GM12892 (cell line): ENCODE measurements at regions not wholly inside any gene's neighbourhood (a gene's known extent, or its start where the extent isn't known, plus 50 kb on each side); places are given as distances from the start of the nearest gene placed in this dataset.

Source experiments
- DNase-seq: peaks from one replicate; pipeline ENCODE4 v3.0.0; 2011; ENCODE audit not compliant: insufficient read length
- FAIRE-seq: peaks from 2 replicates; lab custom pipeline; 2011; peaks lifted over from hg19 to GRCh38; lab: Jason Lieb, UNC
- POLR2A ChIP-seq: IDR thresholded peaks from 2 replicates; pipeline ENCODE4 v1.6.1; 2011; ENCODE audit warnings: low read depth, low read length, control low read depth
- POLR2AphosphoS5 ChIP-seq: IDR thresholded peaks from 2 replicates; pipeline ENCODE4 v1.6.1; 2011; ENCODE audit warnings: low read depth, low read length, control low read depth
- TAF1 ChIP-seq: IDR thresholded peaks from 2 replicates; pipeline ENCODE4 v1.6.1; 2011; ENCODE audit warnings: low read depth, mild to moderate bottlenecking, control low read depth, low read length, borderline replicate concordance

DNA sequence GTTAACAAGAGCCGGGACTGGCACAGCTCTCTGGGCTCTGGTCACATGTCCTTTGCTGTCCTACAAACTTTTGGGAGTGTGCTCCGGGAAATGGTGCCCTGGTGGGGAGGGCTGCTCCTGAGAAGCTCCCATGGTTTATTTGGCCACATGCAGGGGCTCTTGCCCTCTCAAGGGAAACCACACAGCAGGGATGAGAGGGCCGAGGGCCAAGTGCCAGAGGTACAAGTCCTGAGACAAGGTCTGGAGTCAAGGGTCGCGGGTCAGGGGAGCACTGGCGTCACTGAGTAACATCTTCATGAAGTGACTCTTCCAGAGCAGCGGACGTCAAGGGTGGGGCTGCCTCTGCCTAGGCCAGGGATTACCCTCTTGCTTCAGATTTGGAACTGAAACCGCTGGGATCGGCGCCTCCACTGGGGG lies 1160.6 kb downstream of the TBC1D22A start:
- FAIRE-seq: no peak
- TF ChIP-seq POLR2AphosphoS5 (no peak), POLR2A (no peak), TAF1 (no peak)
- no peak for DNase-seq

GRCh38 chr22:47921906-47922305 lies 1159.5 kb downstream of the TBC1D22A start:
- FAIRE-seq (no peak), DNase-seq (no peak)
- no peak for TF ChIP-seq POLR2AphosphoS5
- no peak for TF ChIP-seq TAF1
- no peak for TF ChIP-seq POLR2A

- FAIRE-seq (no peak), DNase-seq (no peak)
Observed at GRCh38 chr22:47920380-47920959, 1158.0 kb downstream of the TBC1D22A start.

DNA sequence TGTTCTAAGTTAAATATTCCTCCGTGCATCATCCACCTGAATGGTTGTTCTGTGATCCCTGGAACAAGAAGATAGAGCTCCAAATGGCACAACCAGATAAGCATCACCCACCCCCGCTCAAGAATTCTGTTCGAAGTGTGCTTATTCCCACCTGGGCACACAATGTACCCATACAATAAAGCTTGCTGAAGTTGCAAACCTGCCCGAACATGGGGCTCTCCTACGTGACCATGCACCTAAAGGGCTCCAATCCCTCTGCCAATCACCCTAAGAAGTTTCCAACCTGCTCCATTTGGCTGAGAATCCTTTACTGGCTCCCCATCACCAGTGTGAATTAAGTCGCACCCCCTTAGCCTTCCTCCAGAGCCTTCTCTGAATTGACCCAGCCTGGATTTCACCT lies 1157.4 kb downstream of the TBC1D22A start:
- no peak for DNase-seq
- no peak for FAIRE-seq
- TF ChIP-seq POLR2A: no peak
- TF ChIP-seq POLR2AphosphoS5: no peak
- TF ChIP-seq TAF1: no peak

More at GRCh38 chr22:47920380-47920959, 1158.0 kb downstream of the TBC1D22A start:
- no peak for TF ChIP-seq TAF1
- TF ChIP-seq POLR2A: no peak
- no peak for TF ChIP-seq POLR2AphosphoS5

GRCh38 chr22:47919001-47919441 lies 1156.6 kb downstream of the TBC1D22A start:
- TF ChIP-seq POLR2A (no peak), TAF1 (no peak), POLR2AphosphoS5 (no peak)
- FAIRE-seq (no peak), DNase-seq (no peak)

DNA sequence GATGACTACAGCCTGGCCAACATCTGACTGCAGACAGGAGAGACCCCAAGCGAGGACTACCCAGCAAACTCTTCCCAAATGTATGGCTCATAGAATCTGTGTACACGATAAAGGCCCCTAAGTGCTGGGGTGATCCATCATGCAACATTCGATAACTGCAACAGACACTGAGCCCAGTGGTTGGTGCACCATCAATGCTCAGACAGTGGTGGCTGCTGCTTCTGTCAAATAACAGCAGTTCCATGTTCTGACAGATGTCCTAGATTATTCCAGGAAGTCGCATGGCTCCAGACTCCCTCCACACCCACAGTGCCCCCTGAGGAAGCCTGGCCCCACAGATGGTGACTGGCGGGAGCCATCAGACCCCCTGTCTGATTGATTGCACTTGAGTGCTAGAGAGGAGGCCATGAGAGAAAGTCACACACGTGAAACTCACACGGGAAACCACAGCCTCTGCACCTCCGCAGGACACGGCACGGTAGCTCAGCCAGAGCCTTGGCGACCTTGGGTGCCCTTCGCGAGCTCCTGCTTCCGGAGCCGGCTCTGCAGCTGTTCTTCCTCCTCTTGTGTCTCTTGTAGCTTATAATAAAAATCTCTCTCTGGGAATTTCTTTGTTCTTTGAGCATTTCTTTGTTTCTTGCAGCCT lies 1155.9 kb downstream of the TBC1D22A start:
- TF ChIP-seq TAF1: no peak
- no peak for TF ChIP-seq POLR2AphosphoS5
- no peak for TF ChIP-seq POLR2A
- FAIRE-seq (peak; percentile 14), DNase-seq (peak; percentile 28)

DNA sequence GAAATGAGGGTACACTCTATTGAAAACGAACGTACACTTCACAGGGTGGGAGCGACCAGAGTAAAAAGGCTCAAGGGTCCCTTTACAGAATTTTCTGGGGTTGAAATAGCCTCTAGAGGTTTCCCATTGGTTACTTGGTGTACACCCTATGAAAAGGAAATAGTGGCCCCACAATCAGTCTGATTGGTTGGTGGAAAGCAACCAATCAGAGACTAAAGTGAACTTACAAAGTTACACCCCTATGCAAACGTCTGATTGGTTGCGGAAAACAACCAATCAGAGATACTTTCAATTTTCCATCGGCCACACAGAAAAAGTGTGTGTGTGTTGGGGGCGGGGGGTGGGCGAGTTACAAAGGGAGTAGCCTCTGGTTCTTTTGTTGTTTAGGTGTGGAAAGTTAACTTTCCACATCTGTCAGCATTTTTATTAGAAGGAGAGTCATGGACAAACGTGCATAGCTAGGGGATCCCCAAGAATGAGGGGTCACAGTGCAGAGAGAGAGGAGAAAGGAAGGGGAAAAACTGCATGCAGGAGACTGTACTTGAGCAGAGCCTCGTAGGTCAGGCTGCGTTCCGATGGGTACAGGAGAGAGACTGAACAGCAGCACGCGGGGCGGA lies 1152.1 kb downstream of the TBC1D22A start:
- TF ChIP-seq POLR2A (no peak), POLR2AphosphoS5 (no peak), TAF1 (no peak)
- DNase-seq (no peak), FAIRE-seq (no peak)

DNA sequence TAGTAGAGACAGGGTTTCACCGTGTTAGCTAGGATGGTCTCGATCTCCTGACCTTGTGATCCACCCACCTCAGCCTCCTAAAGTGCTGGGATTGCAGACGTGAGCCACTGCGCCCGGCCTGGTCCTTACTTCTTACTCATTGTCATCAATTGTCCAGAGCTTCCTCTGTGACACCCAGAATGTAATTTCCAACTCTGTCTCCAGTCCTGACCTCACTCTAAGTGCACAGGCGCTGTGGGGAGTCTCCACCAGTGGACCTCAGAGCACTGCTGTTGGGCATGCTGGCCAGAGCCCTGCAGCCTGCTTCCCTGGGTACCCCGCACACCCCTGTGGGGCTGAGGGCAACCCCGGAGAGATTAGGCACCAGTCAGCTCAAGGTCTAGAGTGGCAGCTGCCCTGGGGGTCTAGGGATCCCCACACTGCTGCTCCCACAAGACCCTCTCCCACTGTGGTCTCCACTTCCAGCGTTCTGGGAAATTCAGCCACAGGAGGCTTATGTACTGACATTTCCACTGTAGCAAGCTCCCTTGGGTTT lies 1140.3 kb downstream of the TBC1D22A start:
- FAIRE-seq: no peak
- TF ChIP-seq POLR2A: no peak
- no peak for TF ChIP-seq POLR2AphosphoS5
- no peak for TF ChIP-seq TAF1
- no peak for DNase-seq

GRCh38 chr22:47901911-47902310 lies 1139.5 kb downstream of the TBC1D22A start:
- no peak for FAIRE-seq
- no peak for DNase-seq
- no peak for TF ChIP-seq TAF1

- TF ChIP-seq POLR2A (no peak), POLR2AphosphoS5 (no peak), TAF1 (no peak)
- DNase-seq (no peak), FAIRE-seq (no peak)
Observed at GRCh38 chr22:47899894-47900293, 1137.4 kb downstream of the TBC1D22A start.

DNA sequence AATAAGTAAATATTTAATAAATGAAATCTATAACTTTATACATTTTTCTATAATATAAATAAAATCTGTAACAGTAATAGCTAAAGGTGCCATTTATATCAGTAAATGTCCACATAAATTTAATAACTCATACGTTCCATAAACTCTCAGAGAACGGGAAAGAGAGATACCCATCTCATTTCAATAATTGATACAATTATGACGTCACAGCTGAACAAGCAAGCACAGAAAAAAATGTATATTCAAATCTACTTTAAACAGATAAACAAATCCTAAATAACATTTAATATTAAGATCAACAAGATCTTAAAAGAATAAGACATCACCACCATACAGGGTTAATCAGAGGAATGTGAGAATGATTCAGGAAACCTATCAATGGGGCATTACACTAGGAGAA lies 1136.5 kb downstream of the TBC1D22A start:
- TF ChIP-seq POLR2AphosphoS5: no peak
- no peak for TF ChIP-seq TAF1
- TF ChIP-seq POLR2A: no peak
- FAIRE-seq (no peak), DNase-seq (no peak)
